NB4 (cell line): ENCODE measurements at regions not wholly inside any gene's neighbourhood (a gene's known extent, or its start where the extent isn't known, plus 50 kb on each side); places are given as distances from the start of the nearest gene placed in this dataset.
"Not testable (repeated sequence)": the region's sequence is repeated elsewhere in the genome, so short reads cannot be mapped to it uniquely, and the experiment has no call there.

Experiments used
- DNase-seq: peaks from one replicate; pipeline ENCODE4 v3.0.0; 2010; ENCODE audit warnings: low read depth
- H3K4me3 ChIP-seq: one replicate; pipeline ENCODE4 v1.5.1; 2011; ENCODE audit warnings: mild to moderate bottlenecking, low read depth, low read length, moderate library complexity
- CTCF ChIP-seq: IDR thresholded peaks from one replicate; pipeline ENCODE4 v1.5.1; 2012; ENCODE audit warnings: low read depth, low read length
- MAX ChIP-seq: IDR thresholded peaks from 2 replicates; pipeline ENCODE4 v1.6.1; 2011; ENCODE audit warnings: low read depth, low read length
- MYC ChIP-seq: IDR thresholded peaks from 2 replicates; pipeline ENCODE4 v1.6.1; 2011; ENCODE audit warnings: low read depth, low read length
- POLR2A ChIP-seq: IDR thresholded peaks from 2 replicates; pipeline ENCODE4 v1.6.1; 2011; ENCODE audit warnings: mild to moderate bottlenecking; ENCODE audit not compliant: insufficient read length; ENCODE audit errors: extremely low read depth

GRCh38 chrX:125439194-125439849 lies 119.7 kb downstream of the TEX13C start:
- TF ChIP-seq MYC (no peak), CTCF (no peak), POLR2A (no peak), MAX (no peak)
- no peak overlapping the region for H3K4me3 ChIP-seq
- no peak for DNase-seq

DNA sequence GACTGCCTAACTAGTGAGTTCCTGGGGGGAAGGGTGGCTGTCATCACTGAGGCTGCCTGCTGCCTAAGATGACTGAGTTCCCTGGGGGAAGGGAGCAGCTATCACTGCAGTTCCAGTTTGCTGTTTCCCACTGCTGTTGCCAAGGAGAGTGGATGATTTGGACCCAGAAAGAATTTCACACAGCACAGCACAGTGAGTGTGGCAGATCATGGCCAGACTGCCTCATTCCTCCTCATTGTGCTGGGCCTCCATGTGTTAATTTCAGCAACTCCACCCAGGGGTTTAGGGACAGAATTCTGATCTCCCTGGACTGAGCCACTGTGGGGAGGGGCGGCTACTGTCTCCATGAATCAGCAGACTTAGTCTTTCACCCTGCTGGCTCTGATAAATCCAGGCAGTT lies 125.0 kb downstream of the TEX13C start:
- DNase-seq, result no peak
- no peak for TF ChIP-seq POLR2A
- TF ChIP-seq MAX, result no peak
- TF ChIP-seq MYC, result no peak
- no peak for TF ChIP-seq CTCF

DNA sequence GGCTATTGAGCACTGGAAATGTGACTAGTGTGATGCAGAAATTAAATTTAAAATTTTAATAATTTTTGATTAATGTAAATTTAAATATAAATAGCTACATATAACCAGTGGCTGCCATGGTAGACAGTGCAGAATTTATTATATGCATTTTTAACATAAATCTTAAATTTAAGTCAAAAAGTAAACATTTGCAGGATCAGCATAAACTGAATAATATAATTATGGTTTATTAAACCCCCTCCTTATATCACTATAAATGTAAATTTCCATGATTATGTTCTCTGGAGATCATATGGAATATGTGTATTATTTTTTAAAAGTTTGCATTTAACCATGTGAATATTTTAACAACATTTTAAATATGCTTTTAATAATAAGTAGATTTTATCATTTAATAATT lies 155.8 kb downstream of the TEX13C start:
- H3K4me3 ChIP-seq, result no peak overlapping the region
- TF ChIP-seq CTCF (no peak), MAX (no peak), POLR2A (no peak), MYC (no peak)
- DNase-seq, result no peak

More for the DNA sequence above, 125.0 kb downstream of the TEX13C start:
- H3K4me3 ChIP-seq, result no peak overlapping the region

- TF ChIP-seq POLR2A (no peak), MYC (no peak), MAX (no peak), CTCF (no peak)
- no peak for DNase-seq
- H3K4me3 ChIP-seq, result no peak overlapping the region
Observed at GRCh38 chrX:125492439-125492838, 172.8 kb downstream of the TEX13C start.

- DNase-seq, H3K4me3 ChIP-seq: not testable (repeated sequence)
Observed at GRCh38 chrX:125493004-125493403, 173.3 kb downstream of the TEX13C start.

DNA sequence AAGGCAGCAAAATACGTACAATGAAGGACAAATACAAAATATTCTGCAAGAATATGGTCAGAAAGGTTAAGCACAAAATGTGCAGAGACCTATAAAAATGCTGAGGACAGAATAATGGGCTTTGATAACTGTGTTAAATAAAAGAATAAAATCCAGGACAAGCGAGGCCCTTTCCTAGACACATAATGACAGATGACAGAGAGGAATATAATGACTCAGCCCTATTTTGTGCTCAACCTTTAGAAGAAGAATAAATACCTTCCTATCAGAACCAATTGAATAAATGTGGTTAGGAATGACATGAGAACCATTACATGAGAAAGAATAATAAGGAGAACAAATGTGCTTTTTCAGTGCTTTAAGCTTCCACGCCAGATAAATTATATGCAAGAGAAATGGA lies 178.0 kb downstream of the TEX13C start:
- DNase-seq, result no peak
- no peak overlapping the region for H3K4me3 ChIP-seq
- TF ChIP-seq MYC (no peak), POLR2A (no peak), CTCF (no peak), MAX (no peak)
